ENCODE measurements at regions not wholly inside any gene's neighbourhood (a gene's known extent, or its start where the extent isn't known, plus 50 kb on each side); places are given as distances from the start of the nearest gene placed in this dataset.

- TF ChIP-seq PATZ1 (CRISPR knock-in tag; IDR thresholded peaks at IDR 0.05; ENCODE audit: borderline replicate concordance): no peak
- no peak for TF ChIP-seq ZFP3 (CRISPR knock-in tag; IDR thresholded peaks at IDR 0.05)
- no peak for TF ChIP-seq PPARA (CRISPR knock-in tag; IDR thresholded peaks at IDR 0.05; ENCODE audit: borderline replicate concordance)
- TF ChIP-seq ARNTL (CRISPR knock-in tag; IDR thresholded peaks at IDR 0.05; ENCODE audit: borderline replicate concordance, low read depth): no peak
- TF ChIP-seq OSR1 (CRISPR knock-in tag; IDR thresholded peaks at IDR 0.05): no peak
- TF ChIP-seq ISL1 (CRISPR knock-in tag; IDR thresholded peaks at IDR 0.05): no peak
- TF ChIP-seq ZFP30 (CRISPR knock-in tag; IDR thresholded peaks at IDR 0.05): no peak
- TF ChIP-seq CREB5 (CRISPR knock-in tag; IDR thresholded peaks at IDR 0.05; ENCODE audit: low read depth): no peak
Measured at GRCh38 chr1:184190616-184191015, 139.1 kb downstream of the TSEN15 start.

Data from SK-N-SH treated with all-trans-retinoic acid at 6 μM for 48 hours (cell line).